ENCODE measurements at regions not wholly inside any gene's neighbourhood (a gene's known extent, or its start where the extent isn't known, plus 50 kb on each side); places are given as distances from the start of the nearest gene placed in this dataset.

DNA sequence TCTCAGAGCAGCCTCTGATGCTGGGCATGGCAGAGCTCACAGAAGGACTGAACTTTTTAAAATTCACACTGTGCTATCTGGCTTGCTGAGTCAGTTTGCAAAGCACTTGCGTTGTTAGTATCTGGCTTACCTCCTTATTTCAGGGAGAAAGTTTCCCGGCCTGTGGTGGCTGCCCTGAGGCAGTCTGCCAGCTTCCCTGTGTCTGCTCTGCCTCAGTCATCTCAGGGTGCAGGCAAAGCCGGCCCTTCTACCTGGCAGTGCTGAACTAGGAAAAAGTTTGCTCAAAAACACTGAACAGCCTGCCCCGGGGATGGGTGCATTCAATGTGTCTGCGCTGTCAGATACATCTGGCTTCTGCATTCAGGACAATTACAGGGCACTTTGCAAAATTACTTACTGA, 90.2 kb upstream of the UXS1 start:
- TF ChIP-seq, protein P1, sequence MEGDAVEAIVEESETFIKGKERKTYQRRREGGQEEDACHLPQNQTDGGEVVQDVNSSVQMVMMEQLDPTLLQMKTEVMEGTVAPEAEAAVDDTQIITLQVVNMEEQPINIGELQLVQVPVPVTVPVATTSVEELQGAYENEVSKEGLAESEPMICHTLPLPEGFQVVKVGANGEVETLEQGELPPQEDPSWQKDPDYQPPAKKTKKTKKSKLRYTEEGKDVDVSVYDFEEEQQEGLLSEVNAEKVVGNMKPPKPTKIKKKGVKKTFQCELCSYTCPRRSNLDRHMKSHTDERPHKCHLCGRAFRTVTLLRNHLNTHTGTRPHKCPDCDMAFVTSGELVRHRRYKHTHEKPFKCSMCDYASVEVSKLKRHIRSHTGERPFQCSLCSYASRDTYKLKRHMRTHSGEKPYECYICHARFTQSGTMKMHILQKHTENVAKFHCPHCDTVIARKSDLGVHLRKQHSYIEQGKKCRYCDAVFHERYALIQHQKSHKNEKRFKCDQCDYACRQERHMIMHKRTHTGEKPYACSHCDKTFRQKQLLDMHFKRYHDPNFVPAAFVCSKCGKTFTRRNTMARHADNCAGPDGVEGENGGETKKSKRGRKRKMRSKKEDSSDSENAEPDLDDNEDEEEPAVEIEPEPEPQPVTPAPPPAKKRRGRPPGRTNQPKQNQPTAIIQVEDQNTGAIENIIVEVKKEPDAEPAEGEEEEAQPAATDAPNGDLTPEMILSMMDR (conservative IDR thresholded peaks at IDR 0.05), result no peak
- no peak for TF ChIP-seq ZFX (IDR thresholded peaks at IDR 0.05)
